Caki2 (cell line): ENCODE measurements at regions not wholly inside any gene's neighbourhood (a gene's known extent, or its start where the extent isn't known, plus 50 kb on each side); places are given as distances from the start of the nearest gene placed in this dataset.
"Not testable (repeated sequence)": the region's sequence is repeated elsewhere in the genome, so short reads cannot be mapped to it uniquely, and the experiment has no call there.

Source experiments
- DNase-seq: peaks from one replicate; pipeline ENCODE4 v3.0.0-alpha.2; 2015; ENCODE audit warnings: low read depth
- in situ Hi-C: cut with HindIII; loops from 2 replicates; pipeline ENCODE4 v1.10.0; 2016; ENCODE audit warnings: low sequenced_read_pairs, low pct_unique_long_range_greater_than_20kb, mixed read lengths

- in situ Hi-C loops, result no loop called here
- DNase-seq, result no peak
Measured at GRCh38 chr21:34215911-34216717, 142.7 kb downstream of the MRPS6 start.

DNA sequence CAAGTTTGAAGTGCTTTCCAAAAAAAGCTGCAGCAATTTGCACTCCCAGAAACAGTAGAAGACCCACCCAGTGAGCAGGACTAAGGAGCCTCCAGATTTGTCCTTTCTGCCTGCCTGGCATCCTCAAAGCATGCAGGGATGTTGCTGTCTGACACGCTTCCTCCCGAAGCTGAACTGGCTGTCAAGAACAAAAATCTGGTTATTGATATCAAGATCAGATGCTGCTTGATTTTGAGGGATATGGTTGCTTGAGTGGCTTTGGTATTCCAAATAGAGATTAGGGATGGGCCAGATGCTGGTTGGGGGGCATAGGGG is 143.3 kb downstream of the MRPS6 start:
- no peak for DNase-seq
- in situ Hi-C loops, result no loop called here

- in situ Hi-C loops, result no loop called here
Measured at GRCh38 chr21:34217263-34217662, 143.9 kb downstream of the MRPS6 start.

DNA sequence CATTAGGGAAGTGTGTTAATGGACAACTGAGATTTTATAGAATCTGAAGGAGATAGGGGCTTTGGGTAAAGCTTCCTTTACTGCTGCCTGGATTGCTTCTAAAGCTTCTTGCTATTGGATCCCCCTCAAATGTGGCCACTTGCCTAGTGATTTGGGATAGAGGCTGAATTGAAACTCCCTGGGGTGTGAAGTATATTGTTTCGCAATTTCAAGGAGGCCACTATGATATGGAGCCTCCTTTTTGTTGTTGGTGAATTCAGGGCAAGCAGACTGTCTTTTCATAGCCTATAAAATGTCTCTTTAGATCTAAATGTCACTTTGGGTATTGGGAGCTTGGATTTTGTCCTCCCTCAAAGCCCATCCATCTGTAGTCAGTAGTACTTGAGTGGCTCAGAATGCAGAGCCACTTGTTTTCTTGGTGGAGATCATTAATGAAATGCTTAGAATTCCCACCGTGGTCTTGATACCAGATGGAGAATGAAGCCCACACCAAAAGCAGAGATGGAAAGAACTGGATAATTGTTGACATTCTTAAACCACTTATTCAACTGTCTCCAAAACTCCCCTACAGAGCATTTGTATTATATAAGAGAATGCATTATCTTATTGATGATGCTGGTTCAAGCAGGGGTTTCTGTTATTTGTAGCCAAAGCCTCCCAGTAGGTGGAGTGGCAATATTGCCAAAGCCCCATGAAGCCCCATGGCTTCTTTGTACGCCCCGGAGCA is 144.3 kb upstream of the KCNE2 start:
- DNase-seq, result no peak
- in situ Hi-C loops, result no loop called here

More at GRCh38 chr21:34217263-34217662, 143.9 kb downstream of the MRPS6 start:
- no peak for DNase-seq

DNA sequence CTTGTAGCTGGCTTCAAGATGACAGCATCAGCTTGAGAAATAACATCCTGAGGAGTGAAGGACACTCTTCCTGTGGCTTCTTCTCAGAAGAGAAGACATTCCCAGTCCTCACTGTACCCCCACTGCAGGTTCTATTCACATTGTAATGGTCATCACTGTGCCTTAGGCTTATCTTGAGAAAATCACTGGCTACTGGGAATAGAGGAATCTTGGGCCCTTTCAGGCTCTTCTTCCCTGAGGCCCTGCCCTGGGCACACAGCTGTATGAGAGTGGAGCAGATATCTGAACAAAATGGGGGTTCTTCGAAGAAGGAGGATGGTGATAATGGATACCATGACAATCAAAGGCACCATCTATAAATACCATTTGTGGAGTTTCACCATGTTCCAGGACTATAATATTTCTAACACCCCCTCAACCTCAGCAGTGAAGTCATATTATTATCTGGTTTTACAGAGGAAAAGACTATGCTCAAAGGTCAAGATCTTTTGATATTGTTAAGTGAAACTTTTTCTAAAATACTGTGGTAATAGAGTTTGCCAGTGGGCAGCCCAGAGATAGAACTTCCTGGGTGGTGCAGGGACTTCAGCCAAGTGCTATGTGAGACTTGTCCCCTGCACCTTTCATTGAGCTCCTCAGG is 143.1 kb upstream of the KCNE2 start:
- in situ Hi-C loops, result no loop called here

DNA sequence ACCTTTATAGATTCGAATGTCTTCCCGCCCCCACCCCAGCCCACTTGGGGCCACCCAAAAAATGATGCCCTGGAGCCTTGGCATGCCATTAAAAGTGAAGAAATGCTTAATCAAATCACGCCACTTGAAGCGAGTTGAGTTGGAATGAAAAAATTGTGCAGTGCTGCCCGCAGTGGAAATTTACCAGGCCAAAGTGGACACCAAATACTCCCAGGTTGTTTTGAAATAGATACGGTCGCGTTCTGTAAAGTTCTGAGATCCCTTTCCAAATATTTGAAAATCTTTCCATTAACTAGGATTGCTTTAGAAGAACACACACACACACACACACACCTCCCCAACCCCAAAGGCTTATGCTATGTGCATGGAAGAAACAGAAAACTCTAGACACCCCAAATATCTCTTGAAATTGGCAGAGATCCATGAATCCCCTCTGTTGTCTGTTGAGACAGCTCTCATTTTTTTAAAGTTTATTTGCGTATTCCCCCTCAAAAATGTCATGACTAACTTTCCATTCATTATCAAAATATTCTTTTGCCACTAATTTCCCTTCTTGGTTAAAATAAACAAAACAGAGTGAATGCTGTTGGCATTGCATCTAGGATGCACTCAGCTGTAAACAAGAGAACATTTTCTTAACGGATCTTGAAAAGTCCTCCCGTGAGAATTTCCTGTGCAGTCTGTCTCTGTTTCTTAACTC is 142.3 kb upstream of the KCNE2 start:
- DNase-seq, result no peak
- in situ Hi-C loops, result no loop called here

More for the DNA sequence above, 143.1 kb upstream of the KCNE2 start:
- DNase-seq, result no peak

DNA sequence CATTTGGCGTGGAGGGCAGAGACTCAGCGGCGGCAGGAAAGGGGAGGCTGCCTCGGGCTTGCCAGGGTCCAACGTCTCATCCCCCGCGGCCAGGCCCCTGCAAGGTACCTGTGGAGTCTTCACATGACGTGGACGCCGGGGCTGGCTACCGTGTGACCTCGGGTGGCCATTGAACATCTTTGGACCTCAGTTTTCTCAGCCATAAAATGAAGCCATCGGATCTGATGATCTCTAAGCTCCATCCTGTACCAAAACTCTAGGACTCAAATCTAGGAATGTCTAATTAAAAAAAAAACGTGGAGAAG is 141.8 kb upstream of the KCNE2 start:
- in situ Hi-C loops, result no loop called here
- no peak for DNase-seq

DNA sequence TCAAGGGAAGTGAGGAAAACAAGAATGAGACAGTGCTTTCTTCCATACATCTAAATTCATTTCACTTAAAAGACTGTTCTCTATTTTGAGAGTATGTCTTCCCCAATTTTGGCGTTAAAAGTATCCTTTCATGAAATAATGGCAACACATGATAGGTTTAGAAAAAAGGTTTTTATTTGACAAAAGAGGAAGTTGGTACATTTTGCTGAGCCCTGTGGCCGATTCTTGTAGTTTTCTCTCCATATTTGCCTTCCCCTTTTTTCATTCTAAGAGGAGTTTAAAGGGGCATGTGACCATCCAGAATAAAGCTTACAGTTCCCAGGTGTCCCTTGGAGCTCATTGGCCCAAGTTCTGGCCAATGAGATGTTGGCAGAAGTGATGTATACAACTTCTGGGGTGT is 140.4 kb upstream of the KCNE2 start:
- no peak for DNase-seq
- in situ Hi-C loops, result no loop called here

- no peak for DNase-seq
- in situ Hi-C loops, result no loop called here
Measured at GRCh38 chr21:34227386-34227852, 136.4 kb upstream of the KCNE2 start.

DNA sequence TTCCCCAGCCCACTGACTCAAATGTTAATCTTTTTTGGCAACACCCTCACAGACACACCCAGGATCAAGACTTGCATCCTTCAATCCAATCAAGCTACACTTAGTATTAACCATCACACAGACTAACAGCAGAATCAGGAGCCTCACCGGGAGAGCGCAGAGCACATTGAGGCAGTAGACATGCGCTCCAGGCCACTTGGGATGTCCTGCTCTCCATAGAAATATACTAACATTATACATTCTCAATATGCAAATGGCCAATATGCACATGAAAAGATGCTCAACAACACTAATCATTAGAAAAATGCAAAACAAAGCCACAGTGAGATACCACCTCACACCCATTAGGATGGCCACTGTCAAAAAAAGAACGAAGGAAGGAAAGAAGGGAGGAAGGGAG is 135.0 kb upstream of the KCNE2 start:
- no peak for DNase-seq
- in situ Hi-C loops, result no loop called here

DNA sequence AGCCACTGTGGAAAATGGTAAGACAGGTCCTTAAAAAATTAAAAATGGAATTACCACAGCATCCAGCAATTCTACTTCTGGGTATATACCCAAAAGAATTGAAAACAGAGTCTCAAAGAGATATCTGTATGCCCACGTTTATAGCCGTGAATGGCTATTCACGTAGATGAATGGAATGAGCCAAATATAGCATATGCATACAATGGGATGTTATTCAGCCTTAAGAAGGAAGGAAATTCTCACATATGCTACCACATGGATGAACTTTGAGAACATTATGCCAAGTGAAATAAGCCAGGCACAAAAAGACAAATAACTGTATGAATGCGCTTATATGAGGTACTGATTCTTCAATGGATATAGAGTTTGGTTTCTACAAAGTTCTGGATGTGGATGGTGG is 134.5 kb upstream of the KCNE2 start:
- no peak for DNase-seq
- in situ Hi-C loops, result no loop called here

GRCh38 chr21:34233741-34234140 is 130.1 kb upstream of the KCNE2 start:
- DNase-seq, in situ Hi-C loops: not testable (repeated sequence)

DNA sequence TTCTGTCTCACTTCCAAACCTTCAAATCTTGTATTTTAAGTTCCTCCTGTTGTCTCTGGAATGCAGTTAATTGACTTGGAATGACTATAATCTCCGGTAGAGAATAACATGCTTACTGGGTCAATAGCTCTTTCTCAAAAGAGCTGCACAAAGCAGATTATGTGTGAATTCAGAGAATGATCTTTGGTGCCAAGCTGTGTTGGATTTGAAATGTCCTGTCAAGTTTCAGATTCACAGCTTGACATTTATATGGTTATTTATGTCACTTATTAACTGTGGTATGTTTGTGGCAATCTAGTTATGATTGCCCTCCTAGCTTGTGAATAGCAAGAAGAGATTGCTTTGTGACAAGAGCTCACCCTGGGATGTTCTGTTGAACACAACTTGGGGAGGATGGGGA is 128.3 kb upstream of the KCNE2 start:
- in situ Hi-C loops, result no loop called here
- DNase-seq, result no peak

- in situ Hi-C loops, result no loop called here
- DNase-seq, result no peak
Measured at GRCh38 chr21:34242973-34243372, 120.8 kb upstream of the KCNE2 start.

GRCh38 chr21:34243562-34243961 is 120.2 kb upstream of the KCNE2 start:
- in situ Hi-C loops, result no loop called here
- no peak for DNase-seq

DNA sequence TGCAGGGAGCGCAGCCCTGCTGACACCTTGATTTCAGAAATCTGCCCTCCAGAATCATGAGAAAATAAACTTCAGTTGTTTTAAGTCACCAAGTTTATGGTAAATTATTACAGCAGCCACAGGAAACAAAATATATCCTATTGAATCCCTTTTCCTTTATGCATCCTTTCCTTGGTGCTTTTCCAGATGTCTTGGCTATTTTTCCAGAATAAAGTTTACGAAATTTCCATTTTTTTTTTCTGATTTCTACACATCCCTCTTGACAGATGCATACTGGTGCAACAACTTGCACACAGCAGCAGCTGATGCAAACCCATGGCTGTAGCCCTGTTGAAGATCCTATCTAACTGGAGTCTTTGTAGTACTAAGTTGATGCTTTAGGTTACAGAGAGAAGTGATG is 111.1 kb upstream of the KCNE2 start:
- DNase-seq, result no peak
- in situ Hi-C loops, result no loop called here

GRCh38 chr21:34255073-34255472 is 108.7 kb upstream of the KCNE2 start:
- in situ Hi-C loops, result no loop called here

GRCh38 chr21:34260277-34261008 is 103.4 kb upstream of the KCNE2 start:
- no peak for DNase-seq
- in situ Hi-C loops, result no loop called here

More at GRCh38 chr21:34255073-34255472, 108.7 kb upstream of the KCNE2 start:
- no peak for DNase-seq
